GM12872 (cell line): ENCODE measurements at regions not wholly inside any gene's neighbourhood (a gene's known extent, or its start where the extent isn't known, plus 50 kb on each side); places are given as distances from the start of the nearest gene placed in this dataset.

Experiments used
- CTCF ChIP-seq: IDR thresholded peaks from 3 replicates; pipeline ENCODE4 v1.5.1; 2011; ENCODE audit warnings: low read depth, mild to moderate bottlenecking, low read length, moderate library complexity; ENCODE audit not compliant: insufficient read depth

DNA sequence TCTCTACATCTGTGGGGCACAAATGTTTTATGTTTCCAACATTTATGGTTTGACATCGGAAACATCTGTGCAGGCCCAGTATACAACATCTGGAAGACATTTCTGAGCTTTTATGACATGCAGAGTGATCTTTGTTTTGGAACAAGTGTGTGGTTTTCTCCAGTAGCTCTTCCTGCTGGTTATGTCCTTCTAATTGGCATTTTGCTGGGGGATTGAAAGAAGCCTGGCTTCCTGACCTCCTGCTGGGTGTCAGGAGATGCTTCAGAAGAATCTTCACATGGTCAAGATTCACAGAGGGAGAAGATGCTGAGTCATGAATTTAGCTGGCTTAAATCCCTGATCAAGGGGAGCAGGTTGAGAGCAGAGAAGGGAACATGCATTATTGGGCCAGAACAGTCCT, 279.5 kb upstream of the MYOCD start:
- no peak for TF ChIP-seq CTCF

- TF ChIP-seq CTCF = no peak
These were observed 277.5 kb upstream of the MYOCD start for GRCh38 chr17:12388226-12388625.

DNA sequence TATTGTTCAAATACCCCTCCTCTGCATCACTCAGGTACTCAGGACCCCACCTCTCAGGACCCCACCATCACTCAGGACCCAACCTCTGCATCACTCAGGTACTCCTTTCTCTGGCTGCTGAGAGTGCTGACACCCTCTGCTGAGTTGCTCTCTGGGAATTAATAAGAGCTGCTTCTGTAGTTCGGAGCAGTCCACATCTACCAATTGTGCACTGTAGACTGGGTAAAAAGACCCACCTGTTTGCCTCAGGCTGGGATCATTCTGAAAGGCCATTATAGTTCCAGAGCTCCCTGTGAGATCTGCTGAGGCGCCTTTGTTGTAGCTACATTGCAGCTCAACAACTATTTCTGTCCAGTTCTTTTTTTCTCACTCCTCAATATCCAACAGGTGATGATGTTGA, 276.3 kb upstream of the MYOCD start:
- TF ChIP-seq CTCF = no peak

- TF ChIP-seq CTCF = no peak
These were observed 275.1 kb upstream of the MYOCD start for GRCh38 chr17:12390631-12391030.

GRCh38 chr17:12391468-12391867, 274.2 kb upstream of the MYOCD start:
- TF ChIP-seq CTCF = no peak

GRCh38 chr17:12395733-12396354, 269.8 kb upstream of the MYOCD start:
- TF ChIP-seq CTCF = peak; percentile 65

- no peak for TF ChIP-seq CTCF
These were observed 267.1 kb upstream of the MYOCD start for GRCh38 chr17:12398441-12399051.
